ENCODE measurements at regions not wholly inside any gene's neighbourhood (a gene's known extent, or its start where the extent isn't known, plus 50 kb on each side); places are given as distances from the start of the nearest gene placed in this dataset.
"Not testable (repeated sequence)": the region's sequence is repeated elsewhere in the genome, so short reads cannot be mapped to it uniquely, and the experiment has no call there.

- POLR2A ChIA-PET = no interaction called here
Observed at GRCh38 chr20:47960769-47961541, 175.7 kb upstream of the SULF2 start.

DNA sequence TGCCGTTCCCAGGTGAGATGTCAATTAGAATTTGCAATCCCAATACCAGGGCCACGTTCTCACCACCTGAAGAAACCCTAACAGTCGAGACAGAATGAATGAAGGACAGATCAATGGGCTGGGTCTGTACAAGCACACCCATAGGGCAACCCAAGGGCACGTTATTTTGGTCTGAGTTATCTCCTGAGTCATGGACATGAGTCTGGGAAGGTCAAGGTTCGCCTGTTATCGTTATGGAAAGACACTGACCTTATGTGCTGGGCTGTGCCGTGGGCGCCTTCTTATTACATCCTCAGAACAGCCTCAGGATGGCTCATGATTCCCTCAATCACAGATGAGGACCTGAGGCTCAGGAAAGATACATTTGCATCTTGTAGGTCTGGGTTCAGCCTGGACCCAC lies 175.0 kb upstream of the SULF2 start:
- ChIA-PET POLR2A (no interaction called here), CTCF (no interaction called here)
- no peak for TF ChIP-seq FOXM1 (IDR thresholded peaks at IDR 0.05; ENCODE audit: borderline replicate concordance)
- no peak for TF ChIP-seq FOXA1 (IDR thresholded peaks at IDR 0.05)
- TF ChIP-seq ELF4 (IDR thresholded peaks at IDR 0.05) = no peak
- no peak for TF ChIP-seq L3MBTL2 (conservative IDR thresholded peaks at IDR 0.05)
- TF ChIP-seq ZNF384 (IDR thresholded peaks at IDR 0.05) = no peak
- no peak for TF ChIP-seq TARDBP (IDR thresholded peaks at IDR 0.05)
- TF ChIP-seq, protein P1, sequence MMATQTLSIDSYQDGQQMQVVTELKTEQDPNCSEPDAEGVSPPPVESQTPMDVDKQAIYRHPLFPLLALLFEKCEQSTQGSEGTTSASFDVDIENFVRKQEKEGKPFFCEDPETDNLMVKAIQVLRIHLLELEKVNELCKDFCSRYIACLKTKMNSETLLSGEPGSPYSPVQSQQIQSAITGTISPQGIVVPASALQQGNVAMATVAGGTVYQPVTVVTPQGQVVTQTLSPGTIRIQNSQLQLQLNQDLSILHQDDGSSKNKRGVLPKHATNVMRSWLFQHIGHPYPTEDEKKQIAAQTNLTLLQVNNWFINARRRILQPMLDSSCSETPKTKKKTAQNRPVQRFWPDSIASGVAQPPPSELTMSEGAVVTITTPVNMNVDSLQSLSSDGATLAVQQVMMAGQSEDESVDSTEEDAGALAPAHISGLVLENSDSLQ (IDR thresholded peaks at IDR 0.05) = no peak
- no peak for TF ChIP-seq SP1 (IDR thresholded peaks at IDR 0.05)
- DNase-seq (ENCODE audit: extremely low spot score) = no peak

More at GRCh38 chr20:47960769-47961541, 175.7 kb upstream of the SULF2 start:
- CTCF ChIA-PET = no interaction called here
- no peak for TF ChIP-seq SP1 (IDR thresholded peaks at IDR 0.05)
- no peak for TF ChIP-seq SUZ12 (IDR thresholded peaks at IDR 0.05)
- TF ChIP-seq ZNF384 (IDR thresholded peaks at IDR 0.05) = no peak
- TF ChIP-seq BHLHE40 (IDR thresholded peaks at IDR 0.05; ENCODE audit: borderline replicate concordance) = no peak
- TF ChIP-seq LEF1 (IDR thresholded peaks at IDR 0.05; ENCODE audit: borderline replicate concordance) = no peak
- no peak for TF ChIP-seq ELF4 (IDR thresholded peaks at IDR 0.05)
- TF ChIP-seq TARDBP (IDR thresholded peaks at IDR 0.05) = no peak
- no peak for TF ChIP-seq FOXM1 (IDR thresholded peaks at IDR 0.05; ENCODE audit: borderline replicate concordance)
- no peak for TF ChIP-seq L3MBTL2 (conservative IDR thresholded peaks at IDR 0.05)
- TF ChIP-seq, protein P1 (IDR thresholded peaks at IDR 0.05) = no peak
- TF ChIP-seq FOXK2 (IDR thresholded peaks at IDR 0.05) = no peak
- no peak for TF ChIP-seq HDGF (IDR thresholded peaks at IDR 0.05; ENCODE audit: borderline replicate concordance)
- TF ChIP-seq ARNT (IDR thresholded peaks at IDR 0.05) = no peak
- no peak for TF ChIP-seq FOXA1 (IDR thresholded peaks at IDR 0.05)
- TF ChIP-seq CTBP1 (IDR thresholded peaks at IDR 0.05; ENCODE audit: borderline replicate concordance) = no peak
- TF ChIP-seq NFRKB (IDR thresholded peaks at IDR 0.05) = no peak
- DNase-seq (ENCODE audit: extremely low spot score) = no peak

- DNase-seq (ENCODE audit: extremely low spot score); CTCF ChIA-PET; POLR2A ChIA-PET: not testable (repeated sequence)
Observed at GRCh38 chr20:47957989-47958801, 172.9 kb upstream of the SULF2 start.

- DNase-seq (ENCODE audit: extremely low spot score) = no peak
- ChIA-PET CTCF (no interaction called here), POLR2A (no interaction called here)
- TF ChIP-seq TARDBP (IDR thresholded peaks at IDR 0.05) (no peak), FOXM1 (IDR thresholded peaks at IDR 0.05; ENCODE audit: borderline replicate concordance) (no peak), FOXK2 (IDR thresholded peaks at IDR 0.05) (no peak), ZNF384 (IDR thresholded peaks at IDR 0.05) (no peak), FOXA1 (IDR thresholded peaks at IDR 0.05) (no peak), ELF4 (IDR thresholded peaks at IDR 0.05) (no peak), LEF1 (IDR thresholded peaks at IDR 0.05; ENCODE audit: borderline replicate concordance) (no peak), HDGF (IDR thresholded peaks at IDR 0.05; ENCODE audit: borderline replicate concordance) (no peak), ARNT (IDR thresholded peaks at IDR 0.05) (no peak), L3MBTL2 (conservative IDR thresholded peaks at IDR 0.05) (no peak), BHLHE40 (IDR thresholded peaks at IDR 0.05; ENCODE audit: borderline replicate concordance) (no peak), SUZ12 (IDR thresholded peaks at IDR 0.05) (no peak), CTBP1 (IDR thresholded peaks at IDR 0.05; ENCODE audit: borderline replicate concordance) (no peak), SP1 (IDR thresholded peaks at IDR 0.05) (no peak), NFRKB (IDR thresholded peaks at IDR 0.05) (no peak)
- TF ChIP-seq, protein P1 (IDR thresholded peaks at IDR 0.05) = no peak
Observed at GRCh38 chr20:47957135-47957534, 171.9 kb upstream of the SULF2 start.

- POLR2A ChIA-PET = no interaction called here
- TF ChIP-seq CTBP1 (IDR thresholded peaks at IDR 0.05; ENCODE audit: borderline replicate concordance) (no peak), FOXK2 (IDR thresholded peaks at IDR 0.05) (no peak), ELF4 (IDR thresholded peaks at IDR 0.05) (no peak), TARDBP (IDR thresholded peaks at IDR 0.05) (no peak), SP1 (IDR thresholded peaks at IDR 0.05) (no peak), NFRKB (IDR thresholded peaks at IDR 0.05) (no peak), FOXM1 (IDR thresholded peaks at IDR 0.05; ENCODE audit: borderline replicate concordance) (no peak), ARNT (IDR thresholded peaks at IDR 0.05) (no peak), HDGF (IDR thresholded peaks at IDR 0.05; ENCODE audit: borderline replicate concordance) (no peak), SUZ12 (IDR thresholded peaks at IDR 0.05) (no peak), L3MBTL2 (conservative IDR thresholded peaks at IDR 0.05) (no peak), FOXA1 (IDR thresholded peaks at IDR 0.05) (no peak), LEF1 (IDR thresholded peaks at IDR 0.05; ENCODE audit: borderline replicate concordance) (no peak), BHLHE40 (IDR thresholded peaks at IDR 0.05; ENCODE audit: borderline replicate concordance) (no peak)
- TF ChIP-seq, protein P1 (IDR thresholded peaks at IDR 0.05) = no peak
- DNase-seq (ENCODE audit: extremely low spot score) = no peak
- CTCF ChIA-PET = no interaction called here
Observed at GRCh38 chr20:47956268-47956995, 171.2 kb upstream of the SULF2 start.

All from HEK293T (cell line).